K562 (cell line): ENCODE measurements at regions not wholly inside any gene's neighbourhood (a gene's known extent, or its start where the extent isn't known, plus 50 kb on each side); places are given as distances from the start of the nearest gene placed in this dataset.

Experiments used
- ATAC-seq: fragments of 200-7000 bp; cut with Tn5 transposase; 3 replicates; pipeline ENCODE4 v1.9.1; 2020; ENCODE audit warnings: moderate library complexity
- BruUV-seq: library from RNA; stranded (reverse); fragments of 400-500 nt; replicated peaks from 2 replicates; lab custom pipeline; 2021; lab: Mats Ljungman, UMichigan
- CTCF ChIA-PET: fragments of 300-600 bp; formaldehyde crosslinking; extraction: SDS; loops from one replicate; lab custom pipeline; 2021; ENCODE audit warnings: low intra/inter-chr PET ratio; lab: Yijun Ruan, JAX
- POLR2A ChIA-PET: fragments of 300-600, 350-650 bp; sonication (Branson Sonifier 250); formaldehyde crosslinking; extraction: SDS; loops from one replicate; lab custom pipeline; 2021; ENCODE audit warnings: antibody characterized with exemption, inconsistent platforms; lab: Yijun Ruan, JAX
- DNase-seq, 4 experiments: peaks; one replicate each; pipeline versions ENCODE4 v3.0.0 to v3.0.0-alpha.2; 2011 to 2018; ENCODE audit warnings: low spot score in 3 of 4, mixed read lengths in 3 of 4; ENCODE audit errors: extremely low read depth in 1 of 4
- FAIRE-seq: peaks from 2 replicates; lab custom pipeline; 2011; peaks lifted over from hg19 to GRCh38; lab: Jason Lieb, UNC
- H2AFZ ChIP-seq: 2 replicates; pipeline ENCODE4 v1.6.0; 2011; ENCODE audit warnings: low read depth, low read length, control low read depth, inconsistent platforms
- H3K27ac ChIP-seq: fragments of 200-600 bp; 3 replicates; pipeline ENCODE4 v1.8.0; 2011; ENCODE audit warnings: low read depth, mild to moderate bottlenecking, control low read depth, inconsistent platforms, low read length, moderate library complexity, mixed read lengths; ENCODE audit errors: extremely low read depth
- H3K27me3 ChIP-seq, 2 experiments: fragments of 300-600 bp in 1 of 2; 2 replicates in 1 of 2; 3 replicates in 1 of 2; pipeline versions ENCODE4 v1.6.0 to v1.8.0; 2011; ENCODE audit warnings: inconsistent platforms in 2 of 2, low read length in 2 of 2, mild to moderate bottlenecking in 1 of 2, mixed read lengths in 1 of 2, moderate library complexity in 1 of 2; ENCODE audit not compliant: control insufficient read depth in 2 of 2, insufficient read depth in 2 of 2
- H3K36me3 ChIP-seq: fragments of 300-600 bp; 3 replicates; pipeline ENCODE4 v1.8.0; 2011; ENCODE audit warnings: mild to moderate bottlenecking, low read length, inconsistent platforms; ENCODE audit not compliant: control insufficient read depth, insufficient read depth
- H3K4me1 ChIP-seq, 2 experiments: fragments of 200-600 bp in 1 of 2; replicated peaks in 1 of 2; 2 replicates in 1 of 2; 3 replicates in 1 of 2; pipeline versions ENCODE4 v1.5.1 to v1.8.0; 2011; ENCODE audit warnings: inconsistent platforms in 2 of 2, low read length in 2 of 2, mild to moderate bottlenecking in 1 of 2, mixed read lengths in 1 of 2, moderate library complexity in 1 of 2; ENCODE audit not compliant: control insufficient read depth in 2 of 2, insufficient read depth in 2 of 2
- H3K4me2 ChIP-seq: 2 replicates; pipeline ENCODE4 v1.6.1; 2011; ENCODE audit warnings: low read length, control low read depth, inconsistent platforms, mixed read lengths; ENCODE audit not compliant: insufficient read depth
- H3K4me3 ChIP-seq: fragments of 200-600 bp; sonication (generic), shearing (Covaris generic); 2 replicates; pipeline ENCODE4 v1.5.1; 2016; ENCODE audit warnings: control low read depth, inconsistent platforms
- H3K79me2 ChIP-seq: fragments of 200-600 bp; 3 replicates; pipeline ENCODE4 v1.8.0; 2011; ENCODE audit warnings: low read length, inconsistent platforms; ENCODE audit not compliant: control insufficient read depth, insufficient read depth
- H3K9ac ChIP-seq, 2 experiments: 2 replicates each; pipeline versions ENCODE4 v1.6.0 to v1.6.1; 2011; ENCODE audit warnings: low read depth in 2 of 2, low read length in 2 of 2, control low read depth in 1 of 2, inconsistent platforms in 1 of 2, mild to moderate bottlenecking in 1 of 2, mixed read lengths in 1 of 2; ENCODE audit not compliant: insufficient read depth in 1 of 2
- H3K9me1 ChIP-seq: one replicate; pipeline ENCODE4 v1.6.0; 2011; ENCODE audit warnings: inconsistent platforms, mild to moderate bottlenecking, low read length, moderate library complexity; ENCODE audit not compliant: control insufficient read depth, insufficient read depth
- H3K9me3 ChIP-seq: replicated peaks from 2 replicates; pipeline ENCODE4 v1.5.1; 2011; ENCODE audit warnings: low read depth, low read length, inconsistent platforms; ENCODE audit not compliant: control insufficient read depth, insufficient read depth
- H4K20me1 ChIP-seq: replicated peaks from 2 replicates; pipeline ENCODE4 v1.6.1; 2011; ENCODE audit warnings: low read length, inconsistent platforms, mixed read lengths; ENCODE audit not compliant: control insufficient read depth, insufficient read depth
- BRD4 ChIP-seq: fragments of 200-600 bp; sonication (generic); IDR thresholded peaks from 2 replicates; pipeline ENCODE4 v1.6.1; 2017; ENCODE audit warnings: inconsistent platforms
- CTBP1 ChIP-seq: fragments of 450-650 bp; IDR thresholded peaks from 2 replicates; pipeline ENCODE4 v1.6.1; 2016; ENCODE audit warnings: borderline replicate concordance
- EZH2 ChIP-seq: IDR thresholded peaks from 2 replicates; pipeline ENCODE4 v1.6.1; 2012; ENCODE audit warnings: low read depth, mild to moderate bottlenecking, inconsistent platforms, low read length, borderline replicate concordance
- HLTF ChIP-seq: fragments of 450-650 bp; IDR thresholded peaks from 2 replicates; pipeline ENCODE4 v1.6.1; 2016
- NONO ChIP-seq, 2 experiments: fragments of 200-400 bp in 1 of 2; fragments of 450-650 bp in 1 of 2; formaldehyde crosslinking in 1 of 2; IDR thresholded peaks; 2 replicates each; pipeline ENCODE4 v1.6.1; 2017; ENCODE audit warnings: low read depth in 2 of 2, mild to moderate bottlenecking in 2 of 2, moderate library complexity in 2 of 2, low read length in 1 of 2
- RBM34 ChIP-seq: fragments of 200-400 bp; formaldehyde crosslinking; IDR thresholded peaks from 2 replicates; pipeline ENCODE4 v1.6.1; 2018; ENCODE audit warnings: low read length, borderline replicate concordance; ENCODE audit not compliant: insufficient read depth
- RUNX1 ChIP-seq: sonication (generic); IDR thresholded peaks from 2 replicates; pipeline ENCODE4 v1.6.1; 2016; ENCODE audit warnings: antibody characterized with exemption, low read depth
- SMC3 ChIP-seq: conservative IDR thresholded peaks from 2 replicates; pipeline ENCODE4 v1.6.1; 2011; ENCODE audit warnings: low read depth, low read length, improper control_type of control experiment; ENCODE audit not compliant: insufficient read depth
- TCF3 ChIP-seq: sonication (generic); formaldehyde crosslinking; IDR thresholded peaks from 2 replicates; pipeline ENCODE4 v1.4.0; 2020; ENCODE audit warnings: mild to moderate bottlenecking, missing genetic modification reagents
- WGBS: fragments of 100-300 bp; shearing (Covaris generic); methylation state at CpG from one replicate; pipeline ENCODE4 v1.1.6; 2016; ENCODE audit warnings: low coverage, mixed read lengths; ENCODE audit not compliant: insufficient coverage; ENCODE audit errors: missing lambda C conversion rate; 5-methylcytosine and 5-hydroxymethylcytosine counted together
- in situ Hi-C: fragments of 300-500 bp; cut with MboI; formaldehyde crosslinking; loops from 4 replicates; pipeline ENCODE4 v1.15.0; 2018; ENCODE audit warnings: inconsistent platforms, mixed read lengths
- intact Hi-C: fragments of 100-400 bp; cut with micrococcal nuclease; formaldehyde crosslinking; loops from 2 replicates; pipeline ENCODE4 v1.14.2; 2022
- TF ChIP-seq, protein P1 (sequence below), 2 experiments: IDR thresholded peaks; 2 replicates each; pipeline ENCODE4 v1.6.1; 2011; ENCODE audit warnings: borderline replicate concordance in 1 of 2, control low read depth in 1 of 2, low read depth in 1 of 2, low read length in 1 of 2, mild to moderate bottlenecking in 1 of 2, mixed read lengths in 1 of 2, moderate library complexity in 1 of 2; ENCODE audit not compliant: insufficient read depth in 1 of 2, insufficient read length in 1 of 2, poor library complexity in 1 of 2, severe bottlenecking in 1 of 2; ENCODE audit errors: extremely low read depth in 1 of 2
- TF ChIP-seq, protein P2 (sequence below), 2 experiments: fragments of 450-650 bp in 1 of 2; sonication (generic) in 1 of 2; formaldehyde crosslinking in 1 of 2; IDR thresholded peaks; 2 replicates each; pipeline versions ENCODE4 v1.7.1 to v1.9.0; 2016 to 2022; ENCODE audit warnings: inconsistent platforms in 1 of 2, mild to moderate bottlenecking in 1 of 2, missing genetic modification reagents in 1 of 2
- TF ChIP-seq, protein P3 (sequence below): fragments of 250-450 bp; sonication (Bioruptor Pico); IDR thresholded peaks from 2 replicates; pipeline ENCODE4 v1.6.1; 2021; ENCODE audit warnings: mild to moderate bottlenecking

DNA sequence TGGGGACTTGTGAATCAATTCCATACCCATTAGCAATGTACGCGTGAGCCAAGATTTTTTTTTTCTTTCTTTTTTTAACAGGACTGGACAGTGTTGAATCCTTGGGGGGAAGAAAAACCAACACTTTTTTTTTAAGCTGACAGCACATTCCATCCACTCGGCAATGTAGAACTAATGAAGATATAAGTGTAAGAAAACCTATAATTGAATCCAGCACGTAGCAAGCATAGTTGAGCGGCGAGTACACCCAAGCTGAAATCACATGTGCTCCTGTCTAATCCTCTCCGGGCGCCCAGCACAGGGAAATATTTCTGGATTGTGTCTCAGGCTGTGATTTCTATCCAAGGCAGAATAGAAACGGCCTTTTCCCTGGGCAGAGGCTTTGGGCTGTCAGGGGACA is 118.2 kb downstream of the BOD1 start:
- FAIRE-seq: no peak
- Histone ChIP-seq H3K9me3 (no peaks in the 10 kb centered on the region), H4K20me1 (no peaks in the 10 kb centered on the region), H3K4me1 (peaks cover 0 to 3% of the 10 kb centered on the region in 2 experiments; a peak in 1 of 5 replicates), H3K4me3 (no peak overlapping the region), H3K79me2 (no peaks in the 10 kb centered on the region), H3K9ac (no peak overlapping the region), H3K36me3 (no peaks in the 10 kb centered on the region), H3K27ac (no peak overlapping the region), H3K4me2 (no peak overlapping the region), H3K9me1 (no peaks in the 10 kb centered on the region), H3K27me3 (peaks cover 39 to 64% of the 10 kb centered on the region in 2 experiments), H2AFZ (no peak overlapping the region)
- in situ Hi-C loops (no loop called here), intact Hi-C loops (no loop called here)
- ChIA-PET POLR2A (interaction anchor here (0.6 kb wide), 1 partner anchor 42 kb away, joined by 3 read pairs; no protein-coding TSS in a partner anchor), CTCF (no interaction called here)
- 0% methylated on average over 7 of the region's 9 CpGs for WGBS
- DNase-seq: no peak
- no peak for ATAC-seq
- BruUV-seq: no TSS peak
- TF ChIP-seq RUNX1 (no peak), BRD4 (no peak), TCF3 (no peak), CTBP1 (no peak), NONO (IDR thresholded peaks at IDR 0.05; ENCODE audit: low read depth in 2 of 2, low read length in 1 of 2) (no peak), SMC3 (no peak), RBM34 (no peak), HLTF (no peak), EZH2 (no peak)
- TF ChIP-seq, protein P1, sequence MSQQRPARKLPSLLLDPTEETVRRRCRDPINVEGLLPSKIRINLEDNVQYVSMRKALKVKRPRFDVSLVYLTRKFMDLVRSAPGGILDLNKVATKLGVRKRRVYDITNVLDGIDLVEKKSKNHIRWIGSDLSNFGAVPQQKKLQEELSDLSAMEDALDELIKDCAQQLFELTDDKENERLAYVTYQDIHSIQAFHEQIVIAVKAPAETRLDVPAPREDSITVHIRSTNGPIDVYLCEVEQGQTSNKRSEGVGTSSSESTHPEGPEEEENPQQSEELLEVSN (IDR thresholded peaks at IDR 0.05; ENCODE audit: borderline replicate concordance in 1 of 2, extremely low read depth in 1 of 2, insufficient read depth in 1 of 2, insufficient read length in 1 of 2, low read depth in 1 of 2, low read length in 1 of 2, poor library complexity in 1 of 2, severe bottlenecking in 1 of 2): no peak
- TF ChIP-seq, protein P2, sequence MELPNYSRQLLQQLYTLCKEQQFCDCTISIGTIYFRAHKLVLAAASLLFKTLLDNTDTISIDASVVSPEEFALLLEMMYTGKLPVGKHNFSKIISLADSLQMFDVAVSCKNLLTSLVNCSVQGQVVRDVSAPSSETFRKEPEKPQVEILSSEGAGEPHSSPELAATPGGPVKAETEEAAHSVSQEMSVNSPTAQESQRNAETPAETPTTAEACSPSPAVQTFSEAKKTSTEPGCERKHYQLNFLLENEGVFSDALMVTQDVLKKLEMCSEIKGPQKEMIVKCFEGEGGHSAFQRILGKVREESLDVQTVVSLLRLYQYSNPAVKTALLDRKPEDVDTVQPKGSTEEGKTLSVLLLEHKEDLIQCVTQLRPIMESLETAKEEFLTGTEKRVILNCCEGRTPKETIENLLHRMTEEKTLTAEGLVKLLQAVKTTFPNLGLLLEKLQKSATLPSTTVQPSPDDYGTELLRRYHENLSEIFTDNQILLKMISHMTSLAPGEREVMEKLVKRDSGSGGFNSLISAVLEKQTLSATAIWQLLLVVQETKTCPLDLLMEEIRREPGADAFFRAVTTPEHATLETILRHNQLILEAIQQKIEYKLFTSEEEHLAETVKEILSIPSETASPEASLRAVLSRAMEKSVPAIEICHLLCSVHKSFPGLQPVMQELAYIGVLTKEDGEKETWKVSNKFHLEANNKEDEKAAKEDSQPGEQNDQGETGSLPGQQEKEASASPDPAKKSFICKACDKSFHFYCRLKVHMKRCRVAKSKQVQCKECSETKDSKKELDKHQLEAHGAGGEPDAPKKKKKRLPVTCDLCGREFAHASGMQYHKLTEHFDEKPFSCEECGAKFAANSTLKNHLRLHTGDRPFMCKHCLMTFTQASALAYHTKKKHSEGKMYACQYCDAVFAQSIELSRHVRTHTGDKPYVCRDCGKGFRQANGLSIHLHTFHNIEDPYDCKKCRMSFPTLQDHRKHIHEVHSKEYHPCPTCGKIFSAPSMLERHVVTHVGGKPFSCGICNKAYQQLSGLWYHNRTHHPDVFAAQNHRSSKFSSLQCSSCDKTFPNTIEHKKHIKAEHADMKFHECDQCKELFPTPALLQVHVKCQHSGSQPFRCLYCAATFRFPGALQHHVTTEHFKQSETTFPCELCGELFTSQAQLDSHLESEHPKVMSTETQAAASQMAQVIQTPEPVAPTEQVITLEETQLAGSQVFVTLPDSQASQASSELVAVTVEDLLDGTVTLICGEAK (IDR thresholded peaks at IDR 0.05): no peak
- TF ChIP-seq, protein P2 (CRISPR knock-in tag; IDR thresholded peaks at IDR 0.05): no peak
- TF ChIP-seq, protein P3, sequence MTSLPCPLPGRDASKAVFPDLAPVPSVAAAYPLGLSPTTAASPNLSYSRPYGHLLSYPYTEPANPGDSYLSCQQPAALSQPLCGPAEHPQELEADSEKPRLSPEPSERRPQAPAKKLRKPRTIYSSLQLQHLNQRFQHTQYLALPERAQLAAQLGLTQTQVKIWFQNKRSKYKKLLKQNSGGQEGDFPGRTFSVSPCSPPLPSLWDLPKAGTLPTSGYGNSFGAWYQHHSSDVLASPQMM (CRISPR knock-in tag): no peak
